AG04450 (cell line): ENCODE measurements at regions not wholly inside any gene's neighbourhood (a gene's known extent, or its start where the extent isn't known, plus 50 kb on each side); places are given as distances from the start of the nearest gene placed in this dataset.
"Not testable (repeated sequence)": the region's sequence is repeated elsewhere in the genome, so short reads cannot be mapped to it uniquely, and the experiment has no call there.

ENCODE experiments used
- CTCF ChIA-PET: fragments of 300-600, 350-600 bp; formaldehyde crosslinking; extraction: SDS; loops from one replicate; lab custom pipeline; 2022; ENCODE audit warnings: antibody characterized with exemption, inconsistent platforms; lab: Charles Lee
- POLR2A ChIA-PET: fragments of 350-600 bp; formaldehyde crosslinking; extraction: SDS; loops from one replicate; lab custom pipeline; 2021; ENCODE audit warnings: antibody characterized with exemption, inconsistent platforms; lab: Yijun Ruan, JAX
- DNase-seq: peaks from one replicate; pipeline ENCODE4 v3.0.0-alpha.2; 2011; ENCODE audit warnings: low read depth, low spot score
- H3K27ac ChIP-seq: one replicate; pipeline ENCODE4 v1.5.1; 2012; ENCODE audit warnings: low read depth, low read length, control low read depth
- H3K27me3 ChIP-seq: one replicate; pipeline ENCODE4 v1.6.0; 2012; ENCODE audit warnings: low read length; ENCODE audit not compliant: control insufficient read depth, insufficient read depth
- H3K4me3 ChIP-seq: 2 replicates; pipeline ENCODE4 v1.5.1; 2011; ENCODE audit warnings: mild to moderate bottlenecking, low read depth, low read length, control low read depth
- H3K9me3 ChIP-seq: 2 replicates; pipeline ENCODE4 v1.5.1; 2012; ENCODE audit warnings: low read length; ENCODE audit not compliant: control insufficient read depth, insufficient read depth
- TF ChIP-seq, protein P1 (sequence below): IDR thresholded peaks from 2 replicates; pipeline ENCODE4 v1.5.1; 2011; ENCODE audit warnings: low read depth, low read length, control low read depth, inconsistent platforms

- TF ChIP-seq, protein P1, sequence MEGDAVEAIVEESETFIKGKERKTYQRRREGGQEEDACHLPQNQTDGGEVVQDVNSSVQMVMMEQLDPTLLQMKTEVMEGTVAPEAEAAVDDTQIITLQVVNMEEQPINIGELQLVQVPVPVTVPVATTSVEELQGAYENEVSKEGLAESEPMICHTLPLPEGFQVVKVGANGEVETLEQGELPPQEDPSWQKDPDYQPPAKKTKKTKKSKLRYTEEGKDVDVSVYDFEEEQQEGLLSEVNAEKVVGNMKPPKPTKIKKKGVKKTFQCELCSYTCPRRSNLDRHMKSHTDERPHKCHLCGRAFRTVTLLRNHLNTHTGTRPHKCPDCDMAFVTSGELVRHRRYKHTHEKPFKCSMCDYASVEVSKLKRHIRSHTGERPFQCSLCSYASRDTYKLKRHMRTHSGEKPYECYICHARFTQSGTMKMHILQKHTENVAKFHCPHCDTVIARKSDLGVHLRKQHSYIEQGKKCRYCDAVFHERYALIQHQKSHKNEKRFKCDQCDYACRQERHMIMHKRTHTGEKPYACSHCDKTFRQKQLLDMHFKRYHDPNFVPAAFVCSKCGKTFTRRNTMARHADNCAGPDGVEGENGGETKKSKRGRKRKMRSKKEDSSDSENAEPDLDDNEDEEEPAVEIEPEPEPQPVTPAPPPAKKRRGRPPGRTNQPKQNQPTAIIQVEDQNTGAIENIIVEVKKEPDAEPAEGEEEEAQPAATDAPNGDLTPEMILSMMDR: no peak
These were observed 929.0 kb upstream of the FAT3 start for GRCh38 chr11:91295591-91295990.

DNA sequence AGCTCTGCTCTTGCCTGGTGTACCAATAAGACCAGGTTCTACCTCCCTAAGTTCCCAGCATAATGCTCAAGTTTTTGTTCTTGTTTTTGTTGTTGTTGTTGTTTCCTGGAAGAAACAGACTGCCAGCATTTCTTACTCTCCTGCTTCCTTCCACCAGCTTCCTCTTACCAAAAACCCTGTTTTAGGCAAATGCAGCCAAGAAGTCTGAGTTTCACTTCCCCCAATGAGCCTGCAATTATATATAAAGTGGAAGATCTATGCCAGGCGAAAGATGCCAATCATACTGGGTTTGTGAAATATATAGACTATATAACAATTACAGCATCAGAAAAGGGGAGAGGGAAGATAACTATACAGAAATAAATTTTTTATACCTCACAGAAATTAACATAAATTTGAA lies 931.5 kb upstream of the FAT3 start:
- H3K4me3 ChIP-seq: no peak overlapping the region
- H3K27me3 ChIP-seq: no peaks in the 10 kb centered on the region
- no peaks in the 10 kb centered on the region for H3K9me3 ChIP-seq
- ChIA-PET POLR2A (no interaction called here), CTCF (no interaction called here)
- TF ChIP-seq, protein P1: no peak
- no peak overlapping the region for H3K27ac ChIP-seq
- DNase-seq: no peak

More at GRCh38 chr11:91295591-91295990, 929.0 kb upstream of the FAT3 start:
- no peak for DNase-seq
- no peaks in the 10 kb centered on the region for H3K9me3 ChIP-seq
- no peak overlapping the region for H3K27ac ChIP-seq
- H3K27me3 ChIP-seq: no peaks in the 10 kb centered on the region
- ChIA-PET CTCF (no interaction called here), POLR2A (no interaction called here)
- no peak overlapping the region for H3K4me3 ChIP-seq

DNA sequence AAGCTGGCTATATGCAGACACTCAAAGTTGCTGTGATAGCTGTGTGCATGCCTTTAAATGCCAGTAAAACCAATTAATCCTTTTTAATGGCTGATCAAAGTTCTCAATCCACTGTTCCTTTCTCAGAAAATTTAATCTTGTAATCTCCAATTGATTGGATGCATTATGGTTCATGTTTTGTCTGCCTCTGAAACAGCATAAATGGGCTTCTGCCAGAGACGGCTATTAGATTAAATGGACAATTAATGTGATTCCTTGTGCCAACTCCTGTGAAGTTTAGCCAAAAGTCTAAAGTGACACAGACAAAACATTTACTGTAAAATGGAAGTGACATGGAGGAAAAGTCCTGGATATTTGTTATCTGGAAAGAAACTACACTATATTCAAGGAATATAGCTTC lies 952.5 kb upstream of the FAT3 start:
- POLR2A ChIA-PET: no interaction called here
- no peaks in the 10 kb centered on the region for H3K9me3 ChIP-seq
- DNase-seq: no peak
- no peak overlapping the region for H3K27ac ChIP-seq
- TF ChIP-seq, protein P1: no peak
- H3K27me3 ChIP-seq: no peaks in the 10 kb centered on the region
- CTCF ChIA-PET: no interaction called here
- H3K4me3 ChIP-seq: no peak overlapping the region

DNA sequence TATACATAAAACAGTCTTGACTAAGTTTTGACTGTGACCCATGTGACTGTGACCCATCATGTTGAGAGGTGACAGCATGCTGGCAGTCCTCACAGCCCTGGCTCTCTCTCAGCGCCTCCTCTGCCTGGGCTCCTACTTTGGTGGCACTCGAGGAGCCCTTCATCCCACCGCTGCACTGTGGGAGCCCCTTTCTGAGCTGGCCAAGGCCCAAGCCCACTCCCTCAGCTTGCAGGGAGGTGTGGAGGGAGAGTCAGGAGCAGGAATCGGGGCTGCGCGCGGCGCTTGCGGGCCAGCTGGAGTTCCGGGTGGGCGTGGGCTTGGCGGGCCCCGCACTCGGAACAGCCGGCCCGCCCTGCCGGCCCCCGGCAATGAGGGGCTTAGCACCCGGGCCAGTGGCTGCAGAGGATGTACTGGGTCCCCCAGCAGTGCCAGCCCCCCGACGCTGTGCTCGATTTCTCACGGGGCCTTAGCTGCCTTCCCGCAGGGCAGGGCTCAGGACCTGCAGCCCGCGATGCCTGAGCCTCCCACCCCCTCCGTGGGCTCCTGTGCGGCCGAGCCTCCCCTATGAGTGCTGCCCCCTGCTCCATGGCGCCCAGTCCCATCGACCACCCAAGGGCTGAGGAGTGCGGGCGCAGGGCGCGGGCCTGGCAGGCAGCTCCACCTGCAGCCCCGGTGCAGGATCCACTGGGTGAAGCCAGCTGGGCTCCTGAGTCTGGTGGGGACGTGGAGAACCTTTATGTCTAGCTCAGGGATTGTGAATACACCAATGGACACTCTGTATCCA lies 955.9 kb upstream of the FAT3 start:
- H3K4me3 ChIP-seq, H3K9me3 ChIP-seq, CTCF ChIA-PET: not testable (repeated sequence)

DNA sequence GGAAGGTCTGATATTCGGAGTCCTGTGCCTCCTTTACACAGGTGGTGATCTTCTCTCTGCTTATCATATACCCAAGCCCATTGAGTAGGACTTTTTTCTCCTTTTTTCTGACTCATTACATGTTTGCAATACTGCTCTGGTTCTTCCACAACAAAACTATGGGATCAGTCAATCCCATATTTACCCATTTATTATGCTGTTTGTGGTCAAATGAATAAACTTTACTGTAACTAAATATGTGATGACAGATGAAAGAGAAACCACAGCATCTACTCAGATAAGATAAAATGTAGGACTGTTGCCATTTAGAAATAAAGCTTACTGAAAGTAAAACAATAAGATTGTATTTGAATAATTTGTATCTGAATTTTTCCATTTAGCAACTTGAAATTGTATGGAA lies 958.7 kb upstream of the FAT3 start:
- POLR2A ChIA-PET: no interaction called here
- TF ChIP-seq, protein P1: no peak
- no peaks in the 10 kb centered on the region for H3K9me3 ChIP-seq
- H3K27me3 ChIP-seq: no peaks in the 10 kb centered on the region
- H3K4me3 ChIP-seq: no peak overlapping the region
- DNase-seq: no peak
- CTCF ChIA-PET: no interaction called here
- H3K27ac ChIP-seq: no peak overlapping the region

More for the DNA sequence above, 955.9 kb upstream of the FAT3 start:
- H3K27me3 ChIP-seq, DNase-seq, POLR2A ChIA-PET, H3K27ac ChIP-seq: not testable (repeated sequence)
